NCI-H2171 treated with DMSO at 0.1 percent for 48 hours (cell line): ENCODE measurements at regions not wholly inside any gene's neighbourhood (a gene's known extent, or its start where the extent isn't known, plus 50 kb on each side); places are given as distances from the start of the nearest gene placed in this dataset.
A peak's percentile ranks its signal among the peaks of the same experiment; 100 is the strongest.

Experiments used
- DNase-seq: peaks from one replicate; lab custom pipeline; 2025; lab: John Stamatoyannopoulos, UW

GRCh38 chr12:92581604-92582003 is 121.2 kb upstream of the PLEKHG7 start:
- peak; percentile 47 for DNase-seq

GRCh38 chr12:92574911-92575570 is 127.7 kb upstream of the PLEKHG7 start:
- DNase-seq: no peak

- DNase-seq: peak; percentile 84
Measured at GRCh38 chr12:92574051-92574783, 128.6 kb upstream of the PLEKHG7 start.

- DNase-seq: no peak
Measured at GRCh38 chr12:92573104-92573503, 129.7 kb upstream of the PLEKHG7 start.

- no peak for DNase-seq
Measured at GRCh38 chr12:92571844-92572543, 130.8 kb upstream of the PLEKHG7 start.

GRCh38 chr12:92571169-92571568 is 131.6 kb upstream of the PLEKHG7 start:
- peak; percentile 17 for DNase-seq

- DNase-seq: peak; percentile 99
Measured at GRCh38 chr12:92570056-92570753, 132.6 kb upstream of the PLEKHG7 start.

- no peak for DNase-seq
Measured at GRCh38 chr12:92568691-92569090, 134.1 kb upstream of the PLEKHG7 start.

GRCh38 chr12:92566448-92567019 is 136.3 kb upstream of the PLEKHG7 start:
- no peak for DNase-seq

GRCh38 chr12:92563819-92564218 is 139.0 kb upstream of the PLEKHG7 start:
- DNase-seq: no peak

GRCh38 chr12:92562063-92562734 is 140.6 kb upstream of the PLEKHG7 start:
- DNase-seq: no peak

- no peak for DNase-seq
Measured at GRCh38 chr12:92561543-92561899, 141.3 kb upstream of the PLEKHG7 start.

GRCh38 chr12:92560713-92561542 is 141.9 kb upstream of the PLEKHG7 start:
- DNase-seq: no peak

GRCh38 chr12:92558806-92559205 is 144.0 kb upstream of the PLEKHG7 start:
- no peak for DNase-seq

GRCh38 chr12:92558215-92558773 is 144.5 kb upstream of the PLEKHG7 start:
- DNase-seq: no peak

- no peak for DNase-seq
Measured at GRCh38 chr12:92557422-92557724, 145.4 kb upstream of the PLEKHG7 start.

GRCh38 chr12:92556637-92557421 is 146.0 kb upstream of the PLEKHG7 start:
- no peak for DNase-seq

- no peak for DNase-seq
Measured at GRCh38 chr12:92556141-92556540, 146.6 kb upstream of the PLEKHG7 start.

- no peak for DNase-seq
Measured at GRCh38 chr12:92554158-92555073, 148.4 kb upstream of the PLEKHG7 start.
